Adipocyte (in vitro differentiated cells): ENCODE measurements at regions not wholly inside any gene's neighbourhood (a gene's known extent, or its start where the extent isn't known, plus 50 kb on each side); places are given as distances from the start of the nearest gene placed in this dataset.

ENCODE experiments used
- DNase-seq: peaks from one replicate; pipeline ENCODE4 v3.0.0-alpha.2; 2015; ENCODE audit warnings: low read depth
- H3K27me3 ChIP-seq: replicated peaks from 2 replicates; pipeline ENCODE4 v1.7.0; 2013; ENCODE audit warnings: mild to moderate bottlenecking, low read length, moderate library complexity; ENCODE audit not compliant: control insufficient read depth, insufficient read depth
- H3K36me3 ChIP-seq: 2 replicates; pipeline ENCODE4 v1.7.0; 2013; ENCODE audit warnings: low read length, mild to moderate bottlenecking, moderate library complexity; ENCODE audit not compliant: control insufficient read depth, insufficient read depth, severe bottlenecking
- H3K4me1 ChIP-seq: 2 replicates; pipeline ENCODE4 v1.7.0; 2013; ENCODE audit warnings: mild to moderate bottlenecking, low read length, moderate library complexity; ENCODE audit not compliant: control insufficient read depth, insufficient read depth
- H3K4me3 ChIP-seq: 2 replicates; pipeline ENCODE4 v1.7.0; 2013; ENCODE audit warnings: mild to moderate bottlenecking, low read length, moderate library complexity
- H3K9ac ChIP-seq: 2 replicates; pipeline ENCODE4 v1.7.0; 2013; ENCODE audit warnings: mild to moderate bottlenecking, low read length, moderate library complexity
- H3K9me3 ChIP-seq: 2 replicates; pipeline ENCODE4 v1.7.0; 2013; ENCODE audit warnings: mild to moderate bottlenecking, low read length, moderate library complexity; ENCODE audit not compliant: control insufficient read depth

- no peaks in the 10 kb centered on the region for H3K36me3 ChIP-seq
- H3K4me3 ChIP-seq: no peak overlapping the region
- H3K9me3 ChIP-seq: no peaks in the 10 kb centered on the region
- H3K9ac ChIP-seq: no peak overlapping the region
- no peak for DNase-seq
- peaks cover 61% of the 10 kb centered on the region for H3K27me3 ChIP-seq
- no peaks in the 10 kb centered on the region for H3K4me1 ChIP-seq
Observed at GRCh38 chr12:4056910-4057845, 184.0 kb upstream of the PARP11 start.

- no peak for DNase-seq
- Histone ChIP-seq H3K27me3 (peaks cover 64% of the 10 kb centered on the region), H3K4me3 (no peak overlapping the region), H3K36me3 (no peaks in the 10 kb centered on the region), H3K9me3 (no peaks in the 10 kb centered on the region), H3K4me1 (no peaks in the 10 kb centered on the region), H3K9ac (no peak overlapping the region)
Observed at GRCh38 chr12:4054630-4055029, 181.4 kb upstream of the PARP11 start.

GRCh38 chr12:4052691-4053090, 179.5 kb upstream of the PARP11 start:
- Histone ChIP-seq H3K27me3 (peaks cover 58% of the 10 kb centered on the region), H3K36me3 (no peaks in the 10 kb centered on the region), H3K9ac (no peak overlapping the region), H3K4me1 (no peaks in the 10 kb centered on the region), H3K9me3 (no peaks in the 10 kb centered on the region), H3K4me3 (no peak overlapping the region)
- no peak for DNase-seq

- Histone ChIP-seq H3K27me3 (peaks cover 60% of the 10 kb centered on the region), H3K4me3 (no peak overlapping the region), H3K9ac (no peak overlapping the region), H3K4me1 (no peaks in the 10 kb centered on the region), H3K9me3 (no peaks in the 10 kb centered on the region), H3K36me3 (no peaks in the 10 kb centered on the region)
- DNase-seq: no peak
Observed at GRCh38 chr12:4051596-4051995, 178.4 kb upstream of the PARP11 start.

GRCh38 chr12:4050340-4050739, 177.1 kb upstream of the PARP11 start:
- Histone ChIP-seq H3K4me1 (no peaks in the 10 kb centered on the region), H3K27me3 (peaks cover 65% of the 10 kb centered on the region), H3K9ac (no peak overlapping the region), H3K4me3 (no peak overlapping the region), H3K9me3 (no peaks in the 10 kb centered on the region), H3K36me3 (no peaks in the 10 kb centered on the region)
- DNase-seq: no peak

- Histone ChIP-seq H3K9me3 (no peaks in the 10 kb centered on the region), H3K27me3 (peaks cover 63% of the 10 kb centered on the region), H3K4me3 (no peak overlapping the region), H3K4me1 (no peaks in the 10 kb centered on the region), H3K36me3 (no peaks in the 10 kb centered on the region), H3K9ac (no peak overlapping the region)
- no peak for DNase-seq
Observed at GRCh38 chr12:4049298-4050080, 176.3 kb upstream of the PARP11 start.

- Histone ChIP-seq H3K4me1 (no peaks in the 10 kb centered on the region), H3K9ac (no peak overlapping the region), H3K36me3 (no peaks in the 10 kb centered on the region), H3K9me3 (no peaks in the 10 kb centered on the region), H3K27me3 (peaks cover 64% of the 10 kb centered on the region), H3K4me3 (no peak overlapping the region)
- DNase-seq: no peak
Observed at GRCh38 chr12:4047421-4047820, 174.2 kb upstream of the PARP11 start.

GRCh38 chr12:4046495-4046840, 173.3 kb upstream of the PARP11 start:
- Histone ChIP-seq H3K27me3 (peaks cover 66% of the 10 kb centered on the region), H3K36me3 (no peaks in the 10 kb centered on the region), H3K4me3 (no peak overlapping the region), H3K9me3 (no peaks in the 10 kb centered on the region), H3K4me1 (no peaks in the 10 kb centered on the region), H3K9ac (no peak overlapping the region)
- DNase-seq: no peak

GRCh38 chr12:4045786-4046494, 172.7 kb upstream of the PARP11 start:
- DNase-seq: no peak
- H3K36me3 ChIP-seq: no peaks in the 10 kb centered on the region
- H3K4me3 ChIP-seq: no peak overlapping the region
- H3K4me1 ChIP-seq: no peaks in the 10 kb centered on the region
- peaks cover 67% of the 10 kb centered on the region for H3K27me3 ChIP-seq
- H3K9me3 ChIP-seq: no peaks in the 10 kb centered on the region
- H3K9ac ChIP-seq: no peak overlapping the region

GRCh38 chr12:4044736-4045730, 171.8 kb upstream of the PARP11 start:
- DNase-seq: no peak

More at GRCh38 chr12:4044736-4045730, 171.8 kb upstream of the PARP11 start:
- Histone ChIP-seq H3K4me3 (no peak overlapping the region), H3K9me3 (no peaks in the 10 kb centered on the region), H3K36me3 (no peaks in the 10 kb centered on the region), H3K27me3 (peaks cover 65% of the 10 kb centered on the region), H3K9ac (no peak overlapping the region), H3K4me1 (no peaks in the 10 kb centered on the region)
